ENCODE measurements at regions not wholly inside any gene's neighbourhood (a gene's known extent, or its start where the extent isn't known, plus 50 kb on each side); places are given as distances from the start of the nearest gene placed in this dataset.

- no peak for TF ChIP-seq CTCF (conservative IDR thresholded peaks at IDR 0.05; ENCODE audit: low read length)
- no peak for TF ChIP-seq EZH2phosphoT487 (IDR thresholded peaks at IDR 0.05; ENCODE audit: borderline replicate concordance, low read depth, low read length)
Measured at GRCh38 chr1:195908121-195908520, 700.1 kb downstream of the KCNT2 start.
